Superior temporal gyrus (tissue), 1 donor: ENCODE measurements at regions not wholly inside any gene's neighbourhood (a gene's known extent, or its start where the extent isn't known, plus 50 kb on each side); places are given as distances from the start of the nearest gene placed in this dataset.
"Not testable (repeated sequence)": the region's sequence is repeated elsewhere in the genome, so short reads cannot be mapped to it uniquely, and the experiment has no call there.

Experiments used
- DNase-seq: peaks from one replicate; pipeline ENCODE4 v3.0.0-alpha.2; 2016; ENCODE audit errors: extremely low spot score

DNA sequence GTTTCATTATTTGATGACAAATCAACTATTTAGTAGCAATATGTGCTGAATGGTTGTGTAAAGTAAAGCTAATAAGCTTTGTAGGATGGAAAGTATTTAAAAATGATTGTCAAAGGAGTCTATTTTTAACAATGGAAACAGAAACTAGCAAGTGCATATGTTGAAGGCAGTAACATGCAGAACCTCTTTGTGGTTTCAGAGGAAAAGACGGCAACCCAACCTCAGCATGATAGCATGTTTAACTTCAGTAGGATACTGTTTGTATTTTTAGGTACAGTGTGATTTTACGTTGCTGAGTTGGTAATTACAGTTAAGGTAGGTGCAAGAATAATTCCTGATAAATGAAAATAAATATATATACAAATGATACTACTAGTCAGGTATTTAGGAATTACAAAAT lies 545.4 kb downstream of the CDY1 start:
- DNase-seq = not testable (repeated sequence)

DNA sequence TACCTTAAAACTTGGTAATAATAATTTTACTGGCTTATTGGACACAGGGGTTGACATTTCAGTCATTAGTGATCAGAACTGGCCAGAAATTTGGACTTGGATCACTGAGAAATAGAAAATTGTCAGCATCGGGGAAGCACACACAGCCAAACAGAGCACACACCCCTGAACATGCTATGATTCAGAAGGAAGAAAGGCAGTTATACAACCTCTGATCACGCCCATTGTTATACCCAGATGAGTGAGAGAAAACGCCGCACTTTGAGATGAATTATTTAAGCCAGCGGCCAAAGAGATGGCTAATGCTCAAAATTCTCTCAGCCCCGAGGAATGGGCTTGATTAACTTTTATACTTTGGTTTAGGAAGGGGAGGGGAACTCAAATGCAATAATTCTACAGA lies 557.4 kb downstream of the CDY1 start:
- DNase-seq = not testable (repeated sequence)

DNA sequence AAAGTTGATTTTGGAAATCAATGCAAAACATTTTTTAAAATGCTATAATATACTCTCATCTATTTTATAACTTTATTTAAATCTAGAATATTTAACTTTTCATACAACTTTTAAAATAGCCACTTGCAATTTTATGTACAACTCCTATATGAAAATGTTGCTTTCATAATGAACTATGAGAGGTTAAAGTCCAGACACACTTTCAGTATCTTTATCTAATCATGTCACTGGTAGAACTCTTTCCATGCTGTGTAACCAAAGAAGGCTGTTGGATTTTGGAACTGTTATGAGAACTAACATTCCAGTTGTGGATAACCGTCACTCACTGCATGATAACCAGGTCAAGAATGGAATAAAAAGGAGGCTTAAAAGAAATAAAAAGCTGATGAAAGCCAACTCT lies 603.1 kb downstream of the CDY1 start:
- DNase-seq = not testable (repeated sequence)

DNA sequence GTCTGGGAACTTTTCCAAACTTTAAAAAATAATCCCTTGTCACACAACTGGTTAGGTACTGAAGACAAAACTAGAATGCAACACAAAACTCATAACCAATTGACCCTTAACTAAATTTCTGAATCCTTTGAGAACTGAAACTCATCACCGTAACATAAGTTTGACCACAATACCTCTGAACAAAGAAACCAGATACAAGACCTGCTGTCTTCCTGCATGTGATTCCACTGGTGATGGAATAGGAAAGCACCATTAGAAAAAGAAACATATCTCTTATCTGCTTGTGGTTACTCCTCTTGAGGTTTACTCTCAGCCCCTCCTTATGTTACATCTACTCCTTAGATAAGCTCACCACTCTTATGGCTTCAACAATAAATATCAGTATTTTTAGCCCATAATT lies 603.6 kb downstream of the CDY1 start:
- not testable (repeated sequence) for DNase-seq

DNA sequence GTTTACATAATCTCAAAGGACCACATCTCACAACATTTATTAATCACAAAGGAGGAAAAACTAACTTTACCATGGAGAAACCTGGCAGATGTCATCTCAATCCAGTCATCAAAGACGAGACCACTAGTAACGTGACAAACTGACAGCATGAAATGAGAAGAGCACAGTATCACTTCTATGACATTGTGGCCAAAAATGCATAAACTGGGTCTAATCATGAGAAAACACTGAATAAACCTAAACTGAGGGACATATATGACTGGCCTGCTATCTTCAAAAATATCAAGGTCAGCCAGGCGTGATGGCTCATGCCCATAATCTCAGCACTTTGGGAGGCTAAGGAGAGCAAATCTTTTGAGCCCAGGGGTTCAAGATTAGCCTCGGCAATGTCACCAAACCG lies 619.0 kb downstream of the CDY1 start:
- DNase-seq = not testable (repeated sequence)

DNA sequence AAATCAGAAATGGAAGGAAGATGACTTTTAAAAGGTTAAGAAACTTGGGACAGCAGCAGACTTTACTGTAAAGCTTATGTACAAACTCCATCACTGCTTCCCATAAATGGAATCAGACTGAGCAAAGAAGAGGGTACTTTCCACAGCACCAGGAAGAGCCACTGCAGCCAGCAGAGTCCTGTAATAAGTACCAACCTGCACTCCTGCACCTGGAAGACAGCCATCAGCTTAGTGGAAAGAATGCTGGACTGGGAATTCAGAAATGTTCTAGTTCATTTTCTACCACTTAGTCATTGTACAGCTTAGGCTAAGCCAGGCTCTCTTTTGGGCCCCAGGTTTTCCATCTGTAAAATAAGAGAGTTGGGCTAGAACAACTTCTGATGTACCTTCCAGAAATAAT lies 632.3 kb downstream of the CDY1 start:
- DNase-seq = not testable (repeated sequence)

DNA sequence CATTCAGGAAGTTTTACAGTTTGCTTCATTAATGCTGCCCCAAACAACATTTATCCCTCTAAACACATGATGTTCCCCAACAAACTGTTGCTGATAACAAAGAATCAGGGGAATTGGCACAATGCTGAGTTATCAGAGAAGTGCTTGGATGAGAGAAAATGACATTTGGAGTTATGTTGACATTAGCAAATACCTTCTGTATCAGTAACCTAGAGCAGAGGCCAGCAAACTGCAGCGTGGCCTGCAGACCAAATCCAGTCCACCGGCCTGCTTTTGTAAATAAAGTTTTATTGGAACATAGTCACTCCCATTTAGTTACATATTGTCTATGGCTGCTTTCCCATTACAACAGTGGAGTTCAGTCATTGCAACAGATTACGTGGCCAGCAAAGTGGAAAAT lies 643.5 kb downstream of the CDY1 start:
- not testable (repeated sequence) for DNase-seq

DNA sequence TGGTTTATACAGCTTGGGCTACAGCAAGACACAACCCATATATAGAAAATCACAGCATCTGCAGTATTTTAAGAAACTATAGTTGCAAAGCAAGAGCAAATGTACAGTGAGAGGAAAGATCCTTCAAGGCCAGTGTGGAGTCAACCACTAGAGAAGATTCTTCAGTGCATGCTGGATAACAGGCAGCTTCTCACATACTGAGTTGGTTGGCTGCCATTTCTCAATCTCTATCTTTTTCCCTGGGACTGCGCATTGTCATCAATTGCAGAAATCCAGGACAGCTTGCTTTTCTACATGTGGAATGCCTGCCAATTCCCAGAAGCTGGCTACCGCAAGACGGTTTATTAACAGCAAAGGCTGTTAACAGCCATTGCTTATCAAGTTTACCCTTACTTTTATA lies 646.5 kb downstream of the CDY1 start:
- not testable (repeated sequence) for DNase-seq

DNA sequence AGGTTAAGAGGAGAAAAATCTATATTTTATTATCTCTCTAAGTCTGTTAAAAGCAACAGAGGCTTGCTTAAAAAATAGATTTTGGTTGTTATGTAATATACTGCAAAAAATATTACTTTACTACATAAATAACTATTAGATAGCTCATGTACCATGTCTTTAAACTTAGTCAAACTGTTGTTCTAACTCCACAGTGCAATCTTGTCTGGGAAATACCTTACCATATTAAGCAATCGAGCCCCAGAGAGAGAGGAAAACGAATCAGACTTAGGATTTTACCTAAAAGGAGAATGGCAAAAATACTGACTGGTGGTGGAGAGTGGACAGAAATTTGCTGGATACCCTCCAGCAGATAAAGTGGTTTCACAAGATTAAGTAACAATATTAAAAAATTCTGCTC lies 647.0 kb downstream of the CDY1 start:
- not testable (repeated sequence) for DNase-seq

DNA sequence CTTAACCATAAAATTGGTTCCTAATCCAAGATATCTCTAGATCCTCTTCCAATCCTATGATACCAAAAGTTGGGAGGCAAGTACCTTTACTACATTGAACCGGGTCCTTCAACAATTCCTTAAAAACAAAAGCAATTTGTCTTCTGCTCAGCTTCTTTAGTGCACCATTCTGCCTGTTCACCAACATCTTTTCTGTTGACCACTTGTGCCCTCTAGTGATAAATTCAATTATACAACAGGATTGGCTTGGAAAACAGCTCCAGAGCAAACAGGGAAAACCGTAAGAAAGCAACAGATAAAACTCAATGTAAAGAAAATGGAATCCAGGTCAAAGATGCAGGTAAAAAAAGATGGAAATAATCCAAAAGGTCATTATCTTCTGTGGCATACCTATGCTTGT lies 651.2 kb downstream of the CDY1 start:
- DNase-seq = not testable (repeated sequence)

DNA sequence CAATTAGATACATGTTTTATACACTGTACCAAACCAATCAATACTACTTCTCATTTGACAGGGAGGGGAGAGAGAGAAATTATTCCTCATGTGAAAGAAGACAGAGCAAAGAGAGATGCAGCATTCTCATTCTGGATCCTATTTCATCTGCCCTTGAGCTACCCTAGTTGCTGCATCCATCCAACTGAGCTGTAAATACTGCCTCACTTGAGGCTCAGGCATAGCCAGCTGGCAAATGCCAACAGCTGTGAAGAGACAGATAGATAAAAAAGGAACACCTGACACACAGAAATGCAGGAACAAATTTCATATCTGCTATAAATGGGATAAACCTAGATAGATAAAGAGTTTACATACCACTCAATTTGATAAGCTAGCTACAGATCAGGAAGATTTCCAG lies 684.1 kb downstream of the CDY1 start:
- not testable (repeated sequence) for DNase-seq

DNA sequence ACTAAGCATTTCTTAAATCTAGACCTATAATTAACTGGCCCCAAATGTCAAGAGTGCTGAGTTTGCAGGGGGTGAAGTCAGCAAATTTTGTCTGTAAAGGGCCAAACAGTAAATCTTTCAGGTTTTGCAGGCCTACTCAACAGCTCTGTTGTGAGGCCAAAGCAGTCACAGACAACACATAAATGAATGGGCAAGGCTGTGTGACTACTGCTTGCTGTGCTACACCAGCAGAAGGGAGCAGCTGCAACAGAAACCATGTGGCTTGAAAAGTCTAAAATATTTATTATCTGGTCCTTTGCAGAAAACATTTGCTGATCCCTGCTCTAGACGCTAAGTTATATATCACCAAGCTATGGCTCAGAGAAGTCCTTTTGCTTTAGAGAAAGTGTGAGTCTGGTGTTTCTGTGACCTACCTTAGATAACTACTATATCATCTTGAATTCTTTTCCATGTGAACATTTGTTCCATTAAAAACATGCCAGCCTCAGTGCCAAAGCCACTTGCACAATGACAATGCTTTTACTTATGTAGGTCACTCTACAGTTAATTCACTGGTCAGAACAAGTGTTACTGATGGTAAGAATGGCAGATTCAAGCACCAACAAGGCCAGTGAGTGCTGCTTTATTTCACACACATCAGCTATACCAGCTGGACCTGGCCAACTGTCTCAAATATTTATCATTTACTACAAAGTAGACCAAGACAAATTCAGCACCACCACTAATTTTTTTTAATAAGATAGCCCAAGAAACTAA lies 684.9 kb downstream of the CDY1 start:
- DNase-seq = not testable (repeated sequence)

DNA sequence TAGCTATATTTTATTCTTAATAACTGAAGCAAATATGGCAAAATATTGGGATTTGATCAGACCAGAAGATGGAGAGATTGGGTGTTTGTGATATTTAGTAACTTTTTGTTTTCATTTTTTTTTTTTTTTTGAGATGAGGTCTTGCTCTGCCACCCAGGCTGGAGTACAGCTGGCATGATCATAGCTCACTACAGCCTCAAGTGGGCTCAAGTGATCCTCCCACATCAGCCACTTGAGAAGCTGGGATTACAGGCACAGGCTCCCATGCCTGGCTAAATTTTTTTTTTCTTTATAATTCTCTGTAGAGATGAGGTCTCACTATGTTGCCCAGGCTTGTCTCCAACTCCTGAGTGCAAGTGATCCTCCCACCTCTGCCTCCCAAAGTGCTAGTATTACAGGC lies 686.4 kb downstream of the CDY1 start:
- not testable (repeated sequence) for DNase-seq

DNA sequence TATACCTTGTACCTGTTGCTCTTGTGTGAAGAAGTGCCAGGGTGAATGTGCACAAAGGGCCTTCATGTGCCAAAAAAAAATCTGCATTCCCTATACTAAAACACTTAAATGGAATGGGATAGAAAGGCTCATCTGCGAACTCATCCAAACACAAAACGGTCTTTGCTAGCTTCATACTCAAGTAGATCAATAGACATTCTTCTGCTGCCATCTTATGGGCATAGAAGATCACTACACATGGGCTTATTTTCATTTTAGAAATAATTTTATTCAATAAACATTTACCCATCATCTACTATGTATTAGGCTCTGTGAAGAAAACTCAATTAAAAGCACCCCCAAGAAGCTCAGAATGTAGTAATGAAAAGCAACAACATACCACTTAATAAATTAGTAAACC lies 693.1 kb downstream of the CDY1 start:
- peak; percentile 76 for DNase-seq

DNA sequence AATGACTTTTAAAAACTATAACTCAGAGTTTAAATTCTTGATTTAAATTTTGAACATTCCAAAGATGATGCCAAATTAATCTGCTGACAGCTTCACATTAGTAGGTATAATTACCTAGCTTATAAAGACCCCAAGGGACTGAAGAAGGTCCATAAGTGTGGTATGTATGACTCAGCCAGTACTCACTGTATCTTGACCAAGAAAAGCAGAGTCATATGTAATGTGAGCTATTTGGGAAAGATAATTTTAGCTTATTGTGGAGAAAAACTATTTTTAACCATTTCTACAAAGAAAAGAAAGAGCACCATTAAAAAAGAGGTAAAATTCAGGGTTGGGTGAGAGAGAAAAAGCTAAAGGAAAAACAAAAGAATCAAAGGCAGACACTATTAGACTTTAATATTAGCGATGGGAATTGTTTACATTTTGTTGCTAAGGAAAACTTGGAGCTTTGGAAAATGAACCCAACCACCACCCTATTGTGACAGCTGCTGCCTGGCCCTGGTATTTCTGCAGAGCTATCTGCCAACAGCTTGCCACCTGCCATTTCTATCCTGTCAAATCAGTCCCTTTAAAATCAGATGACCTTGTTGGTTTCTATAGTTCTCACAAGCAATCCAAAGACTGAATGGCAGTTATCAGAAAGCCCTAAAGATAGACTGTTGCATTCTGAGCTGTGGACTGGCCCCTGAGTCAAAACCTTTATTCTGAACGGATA lies 697.7 kb downstream of the CDY1 start:
- DNase-seq = not testable (repeated sequence)

DNA sequence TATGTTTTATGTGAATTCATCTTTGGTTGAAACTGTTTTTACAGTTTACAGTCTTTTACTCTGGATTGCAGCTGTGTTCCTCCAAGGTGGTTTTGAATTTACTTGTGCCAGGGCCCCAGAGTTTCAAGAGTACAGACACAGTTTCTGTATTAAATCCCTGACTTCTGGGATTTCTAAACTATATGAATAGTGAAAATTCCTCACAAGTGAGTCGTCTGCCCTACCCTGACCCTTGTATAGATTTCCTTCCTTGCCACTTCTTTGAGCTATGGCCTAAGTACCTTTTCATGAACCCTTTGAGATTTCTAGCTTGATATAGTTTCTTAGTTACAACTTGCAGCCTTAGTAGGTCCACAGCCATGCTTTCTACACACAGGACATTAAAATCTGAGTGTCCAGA lies 700.8 kb downstream of the CDY1 start:
- not testable (repeated sequence) for DNase-seq

DNA sequence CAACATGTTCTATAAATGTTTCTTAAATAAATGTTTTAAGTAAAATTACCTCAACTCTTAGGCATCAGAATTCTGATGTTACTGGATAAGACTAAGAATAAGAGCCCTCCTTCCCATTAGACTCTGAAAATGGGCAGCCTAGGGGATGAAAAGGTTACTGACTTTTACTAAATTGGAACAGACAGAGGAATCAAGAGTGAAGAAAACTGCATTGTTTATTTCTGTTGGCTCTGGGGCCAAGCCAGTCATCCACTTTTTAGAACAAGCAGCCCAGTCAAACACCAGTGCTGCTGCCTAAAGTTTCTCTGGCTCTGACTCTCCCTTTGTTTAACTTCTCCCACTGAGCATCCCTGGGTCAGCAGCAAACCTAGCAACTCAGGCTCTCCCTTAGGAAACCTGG lies 731.0 kb downstream of the CDY1 start:
- DNase-seq = peak; percentile 47

DNA sequence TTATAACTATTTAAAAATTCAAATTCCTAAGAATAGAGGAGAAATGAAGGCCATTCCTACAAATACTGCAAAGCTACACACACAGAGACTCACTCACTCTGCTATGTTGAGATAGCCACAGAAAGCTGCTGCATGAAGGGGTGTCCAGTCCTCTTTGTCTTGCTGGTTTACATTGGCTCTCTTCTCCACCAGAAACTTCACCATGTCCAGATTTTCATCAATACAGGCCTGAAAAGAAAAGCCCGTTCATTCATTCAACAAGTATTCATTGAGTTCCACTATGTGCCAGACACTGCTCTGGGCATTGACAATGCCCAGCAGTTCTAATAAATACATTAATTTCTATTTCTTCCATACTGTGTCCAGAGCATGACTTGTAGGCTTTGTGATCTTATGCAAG lies 732.3 kb downstream of the CDY1 start:
- peak; percentile 61 for DNase-seq

DNA sequence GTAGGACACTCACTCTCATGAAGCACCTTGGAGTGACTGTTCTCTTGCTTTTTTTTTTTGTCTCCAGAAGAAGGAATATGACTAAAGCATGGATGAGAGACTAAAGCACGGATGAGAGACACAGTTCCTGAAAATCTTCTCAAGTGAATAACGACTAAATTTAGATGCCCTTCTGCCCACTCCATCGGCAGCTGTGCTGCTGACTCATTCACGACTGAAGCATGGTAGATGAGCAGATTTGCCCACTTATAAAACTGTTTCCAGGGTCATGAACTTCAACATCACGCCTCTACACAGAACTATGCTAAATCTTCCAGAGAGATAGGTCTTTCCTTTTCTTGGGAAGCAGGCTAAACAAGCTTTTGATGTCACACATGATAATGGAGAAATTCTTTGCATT lies 738.0 kb downstream of the CDY1 start:
- DNase-seq = not testable (repeated sequence)

DNA sequence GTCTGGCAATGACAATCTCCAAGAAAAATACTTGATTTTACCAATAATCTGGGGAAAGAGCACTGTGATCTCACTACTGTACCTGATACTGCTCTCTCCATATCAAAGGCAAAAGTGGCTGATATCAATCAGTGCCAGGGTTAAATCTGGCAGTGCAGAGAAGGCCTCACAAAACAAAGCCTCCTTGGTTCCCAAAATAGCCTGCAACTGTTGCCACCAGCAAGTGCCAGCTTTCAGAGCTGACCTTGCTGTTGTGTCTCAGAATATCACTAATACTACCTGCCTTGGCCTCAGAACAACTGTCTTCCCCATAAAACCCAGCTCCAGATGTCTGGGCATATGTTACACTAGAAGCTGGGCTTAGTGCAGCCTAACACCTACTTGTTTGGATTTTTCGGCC lies 738.6 kb downstream of the CDY1 start:
- DNase-seq = not testable (repeated sequence)

DNA sequence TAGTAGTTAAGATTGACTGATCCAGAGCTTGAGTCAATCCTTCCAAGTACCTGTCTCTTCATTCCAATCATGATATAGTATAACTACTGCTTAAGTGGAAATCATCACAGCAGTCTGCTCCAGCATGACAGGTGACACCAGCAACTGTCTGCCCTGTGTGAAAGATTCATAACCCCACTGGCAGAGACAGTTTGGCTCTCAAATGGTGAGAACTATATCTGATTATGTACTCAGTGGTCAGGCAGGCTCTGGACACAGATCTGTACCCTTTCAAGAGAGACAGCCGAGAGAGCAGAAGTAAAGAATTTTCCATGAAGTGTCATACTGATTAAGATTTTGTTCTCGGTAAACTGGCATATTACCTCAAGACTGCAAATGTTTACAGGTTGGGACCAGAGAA lies 741.5 kb downstream of the CDY1 start:
- not testable (repeated sequence) for DNase-seq

DNA sequence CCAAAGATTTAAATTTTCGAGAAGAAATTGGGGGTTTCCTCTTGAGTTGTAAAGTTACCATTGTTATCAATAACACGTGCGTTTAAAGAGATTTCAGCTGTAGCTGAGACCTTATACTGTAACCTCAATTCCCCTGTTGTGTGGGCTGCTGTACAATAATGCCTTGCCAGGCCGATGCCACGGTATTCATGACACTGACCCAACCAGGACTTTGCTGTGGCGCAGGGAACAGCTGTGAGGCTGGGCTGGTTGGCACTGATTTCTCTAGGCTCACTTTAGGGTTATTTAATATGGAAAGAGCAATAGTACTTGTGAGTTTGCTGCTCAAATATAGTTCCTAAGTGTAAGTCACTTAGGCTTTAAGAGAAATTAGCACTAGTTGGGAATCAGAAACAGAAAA lies 744.2 kb downstream of the CDY1 start:
- not testable (repeated sequence) for DNase-seq

DNA sequence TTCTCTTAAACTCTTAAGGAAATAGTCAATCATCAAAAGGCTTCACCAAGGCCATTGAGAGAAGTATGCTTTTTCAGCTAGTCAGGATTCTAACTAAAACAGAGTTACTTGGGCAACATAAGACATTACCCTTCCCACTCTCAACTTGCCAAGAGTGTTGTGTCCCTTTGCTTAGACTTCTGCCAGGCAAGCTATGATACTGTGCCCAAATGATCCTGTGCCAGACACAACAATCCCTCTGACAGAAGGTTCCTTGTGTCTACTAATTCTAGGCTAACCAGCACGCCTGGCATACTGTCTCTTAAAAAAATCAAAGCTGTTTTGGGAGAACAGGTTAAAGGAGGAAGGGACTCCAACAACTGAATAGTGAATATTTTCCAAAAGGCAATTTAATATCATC lies 750.6 kb downstream of the CDY1 start:
- DNase-seq = not testable (repeated sequence)
